ENCODE measurements at regions not wholly inside any gene's neighbourhood (a gene's known extent, or its start where the extent isn't known, plus 50 kb on each side); places are given as distances from the start of the nearest gene placed in this dataset.

DNA sequence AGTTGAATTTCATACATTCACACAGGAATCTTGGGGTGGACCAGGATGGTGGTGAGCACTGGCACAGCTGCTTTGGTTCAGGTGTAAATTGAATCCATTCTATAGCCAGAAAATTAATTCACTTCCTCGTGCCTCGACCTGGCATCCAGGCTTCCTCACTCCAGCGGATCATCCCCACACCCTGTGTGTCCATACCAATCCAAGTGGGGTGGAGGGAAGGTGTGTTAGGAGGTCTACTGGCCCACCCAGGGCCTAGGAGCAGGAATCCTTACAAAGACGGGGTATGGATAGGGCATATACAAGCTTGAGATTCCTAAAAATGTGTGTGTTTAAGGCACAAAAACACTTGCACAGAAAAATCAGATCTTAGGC, 81.8 kb upstream of the SLC24A3 start:
- TF ChIP-seq, protein P1, sequence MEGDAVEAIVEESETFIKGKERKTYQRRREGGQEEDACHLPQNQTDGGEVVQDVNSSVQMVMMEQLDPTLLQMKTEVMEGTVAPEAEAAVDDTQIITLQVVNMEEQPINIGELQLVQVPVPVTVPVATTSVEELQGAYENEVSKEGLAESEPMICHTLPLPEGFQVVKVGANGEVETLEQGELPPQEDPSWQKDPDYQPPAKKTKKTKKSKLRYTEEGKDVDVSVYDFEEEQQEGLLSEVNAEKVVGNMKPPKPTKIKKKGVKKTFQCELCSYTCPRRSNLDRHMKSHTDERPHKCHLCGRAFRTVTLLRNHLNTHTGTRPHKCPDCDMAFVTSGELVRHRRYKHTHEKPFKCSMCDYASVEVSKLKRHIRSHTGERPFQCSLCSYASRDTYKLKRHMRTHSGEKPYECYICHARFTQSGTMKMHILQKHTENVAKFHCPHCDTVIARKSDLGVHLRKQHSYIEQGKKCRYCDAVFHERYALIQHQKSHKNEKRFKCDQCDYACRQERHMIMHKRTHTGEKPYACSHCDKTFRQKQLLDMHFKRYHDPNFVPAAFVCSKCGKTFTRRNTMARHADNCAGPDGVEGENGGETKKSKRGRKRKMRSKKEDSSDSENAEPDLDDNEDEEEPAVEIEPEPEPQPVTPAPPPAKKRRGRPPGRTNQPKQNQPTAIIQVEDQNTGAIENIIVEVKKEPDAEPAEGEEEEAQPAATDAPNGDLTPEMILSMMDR (IDR thresholded peaks at IDR 0.05): no peak
- TF ChIP-seq EZH2 (IDR thresholded peaks at IDR 0.05) (no peak), EZH2phosphoT487 (IDR thresholded peaks at IDR 0.05) (no peak)
